ENCODE measurements at regions not wholly inside any gene's neighbourhood (a gene's known extent, or its start where the extent isn't known, plus 50 kb on each side); places are given as distances from the start of the nearest gene placed in this dataset.
A peak's percentile ranks its signal among the peaks of the same experiment; 100 is the strongest.

- ATAC-seq, result no peak
- no peak for DNase-seq (ENCODE audit: missing footprints)
- intact Hi-C loops (cut with DNase I), result no loop called here
These were observed 62.2 kb upstream of the MYCBP2 start for GRCh38 chr13:77388944-77389624.

DNA sequence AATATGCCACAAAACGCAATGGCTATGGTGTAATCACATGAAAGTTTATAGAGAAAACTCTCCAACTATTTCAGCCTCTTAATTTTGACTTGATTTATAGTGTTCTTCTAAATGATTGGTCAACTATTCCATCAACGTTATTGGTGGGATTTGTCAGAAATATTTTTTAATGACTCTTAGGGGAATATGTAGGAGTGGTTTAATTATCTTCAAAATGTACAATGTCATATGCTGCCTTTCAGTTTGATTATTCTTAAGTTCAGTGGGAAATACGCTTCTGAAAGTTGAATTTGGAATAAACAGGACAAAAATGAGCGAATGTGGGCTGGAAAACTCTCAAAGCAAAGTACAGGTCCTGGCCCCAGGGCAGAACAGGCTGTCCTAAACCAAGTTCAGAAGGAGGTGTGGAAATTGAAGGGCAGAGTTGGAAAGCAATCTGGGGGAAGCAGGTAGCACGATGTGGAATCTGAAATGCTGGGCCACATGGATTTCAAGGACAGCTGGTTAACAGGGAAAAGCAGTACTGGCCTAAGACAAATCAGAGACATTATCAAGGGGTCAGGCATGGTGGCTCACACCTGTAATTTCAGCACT, 60.8 kb upstream of the MYCBP2 start:
- no peak for ATAC-seq
- intact Hi-C loops (cut with DNase I), result no loop called here

GRCh38 chr13:77386880-77387606, 60.1 kb upstream of the MYCBP2 start:
- DNase-seq (ENCODE audit: missing footprints), result no peak
- intact Hi-C loops (cut with DNase I), result no loop called here
- peak; percentile 84 for ATAC-seq

More for the DNA sequence above, 60.8 kb upstream of the MYCBP2 start:
- DNase-seq (ENCODE audit: missing footprints), result no peak

- no peak for ATAC-seq
- intact Hi-C loops (cut with DNase I), result no loop called here
- DNase-seq (ENCODE audit: missing footprints), result no peak
These were observed 59.2 kb upstream of the MYCBP2 start for GRCh38 chr13:77386046-77386445.

DNA sequence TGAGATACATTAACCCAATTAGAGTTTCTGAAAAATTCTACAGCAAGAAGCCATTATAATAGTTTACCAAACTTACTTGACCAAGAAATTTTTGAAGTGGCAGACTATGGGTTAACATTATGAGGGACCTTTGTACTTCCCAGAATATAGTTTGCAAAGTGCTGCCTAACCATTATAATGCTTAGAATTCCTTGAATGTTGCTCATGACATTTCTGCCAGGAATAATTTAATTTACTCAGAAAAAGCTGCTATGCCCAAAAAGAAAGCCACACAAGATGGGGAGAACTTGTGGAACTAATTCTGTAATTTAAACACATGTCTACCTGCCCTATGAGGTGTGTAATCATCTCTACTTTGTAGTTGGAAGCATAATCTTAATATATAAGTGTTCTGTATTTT, 58.1 kb upstream of the MYCBP2 start:
- no peak for ATAC-seq
- DNase-seq (ENCODE audit: missing footprints), result no peak
- intact Hi-C loops (cut with DNase I), result no loop called here

- ATAC-seq (no peak), DNase-seq (ENCODE audit: missing footprints) (no peak)
- intact Hi-C loops (cut with DNase I), result no loop called here
These were observed 56.2 kb upstream of the MYCBP2 start for GRCh38 chr13:77383097-77383496.

GRCh38 chr13:77381059-77381458, 54.2 kb upstream of the MYCBP2 start:
- DNase-seq (ENCODE audit: missing footprints), result no peak
- intact Hi-C loops (cut with DNase I), result no loop called here
- ATAC-seq, result no peak

GRCh38 chr13:77379508-77379907, 52.6 kb upstream of the MYCBP2 start:
- ATAC-seq, result no peak
- no peak for DNase-seq (ENCODE audit: missing footprints)
- intact Hi-C loops (cut with DNase I), result no loop called here

DNA sequence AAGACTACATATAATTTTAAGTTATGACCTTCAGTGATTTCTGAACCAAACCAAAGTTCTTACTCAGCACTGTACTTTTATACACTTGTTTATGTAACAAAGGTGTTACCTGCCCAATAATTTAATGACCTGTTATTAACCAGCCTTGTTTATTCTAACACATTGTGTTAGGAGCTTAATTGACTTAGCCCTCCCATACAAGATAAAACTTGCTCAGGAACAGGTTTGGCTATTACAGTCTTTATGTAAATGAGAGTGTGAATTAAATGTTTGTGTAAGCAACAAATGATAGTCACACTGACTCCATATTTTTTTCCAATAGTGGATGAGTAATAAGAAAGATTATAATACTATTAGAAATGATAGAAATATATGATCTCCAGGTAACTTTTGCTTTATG, 51.8 kb upstream of the MYCBP2 start:
- intact Hi-C loops (cut with DNase I), result no loop called here
- no peak for ATAC-seq
- DNase-seq (ENCODE audit: missing footprints), result no peak

DNA sequence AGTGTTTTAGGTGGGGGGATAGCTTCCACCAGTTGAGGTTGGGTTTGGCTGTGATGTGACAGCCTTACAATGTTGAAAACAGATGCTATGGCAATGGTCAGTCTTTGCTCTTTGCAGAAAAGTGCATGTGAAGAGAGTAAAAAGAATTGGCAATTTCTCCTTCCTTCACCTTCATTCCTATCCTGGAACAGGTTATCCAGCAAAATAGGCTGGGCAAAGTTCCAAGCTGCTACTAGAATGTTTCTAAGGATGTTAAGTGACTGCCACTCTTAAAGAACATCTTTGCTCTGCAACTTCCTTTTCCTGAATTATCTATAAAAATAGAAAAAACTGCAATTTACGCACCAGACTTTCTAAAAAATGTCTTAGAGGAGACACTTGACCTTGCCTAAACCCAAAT, 50.1 kb upstream of the MYCBP2 start:
- ATAC-seq (no peak), DNase-seq (ENCODE audit: missing footprints) (no peak)
- intact Hi-C loops (cut with DNase I), result no loop called here
